ENCODE measurements at regions not wholly inside any gene's neighbourhood (a gene's known extent, or its start where the extent isn't known, plus 50 kb on each side); places are given as distances from the start of the nearest gene placed in this dataset.

GRCh38 chr7:112854169-112854568, 64.0 kb upstream of the TMEM168 start:
- TF ChIP-seq CTCF (IDR thresholded peaks at IDR 0.05; ENCODE audit: unreplicated experiment in 3 of 3) = no peak
- no peak overlapping the region for H3K4me3 Mint-ChIP-seq
- H3K27me3 Mint-ChIP-seq (ENCODE audit: low read depth) = no peaks in the 10 kb centered on the region
- peaks cover 25% of the 10 kb centered on the region for H3K9me3 Mint-ChIP-seq
- H3K36me3 Mint-ChIP-seq (ENCODE audit: low read depth) = peaks cover 36% of the 10 kb centered on the region
- H3K27ac Mint-ChIP-seq = peak overlapping the region; percentile 72 to 85 (median 80)
- peaks cover 12% of the 10 kb centered on the region for H3K4me1 Mint-ChIP-seq

- no peak for TF ChIP-seq CTCF (IDR thresholded peaks at IDR 0.05; ENCODE audit: unreplicated experiment in 3 of 3)
- Mint-ChIP-seq H3K36me3 (ENCODE audit: low read depth) (peaks cover 38% of the 10 kb centered on the region), H3K27me3 (ENCODE audit: low read depth) (no peaks in the 10 kb centered on the region), H3K4me1 (peaks cover 12% of the 10 kb centered on the region), H3K9me3 (peaks cover 25% of the 10 kb centered on the region), H3K4me3 (no peak overlapping the region), H3K27ac (peak overlapping the region; percentile 80 to 85 (median 85))
Measured at GRCh38 chr7:112853422-112853821, 63.2 kb upstream of the TMEM168 start.

- Mint-ChIP-seq H3K4me1 (no peaks in the 10 kb centered on the region), H3K27ac (no peak overlapping the region), H3K36me3 (ENCODE audit: low read depth) (peaks cover 50% of the 10 kb centered on the region), H3K27me3 (ENCODE audit: low read depth) (no peaks in the 10 kb centered on the region), H3K9me3 (peaks cover 12% of the 10 kb centered on the region), H3K4me3 (no peak overlapping the region)
- TF ChIP-seq CTCF (IDR thresholded peaks at IDR 0.05; ENCODE audit: unreplicated experiment in 3 of 3) = no peak
Measured at GRCh38 chr7:112843151-112843550, 53.0 kb upstream of the TMEM168 start.
